ENCODE measurements at regions not wholly inside any gene's neighbourhood (a gene's known extent, or its start where the extent isn't known, plus 50 kb on each side); places are given as distances from the start of the nearest gene placed in this dataset.

DNA sequence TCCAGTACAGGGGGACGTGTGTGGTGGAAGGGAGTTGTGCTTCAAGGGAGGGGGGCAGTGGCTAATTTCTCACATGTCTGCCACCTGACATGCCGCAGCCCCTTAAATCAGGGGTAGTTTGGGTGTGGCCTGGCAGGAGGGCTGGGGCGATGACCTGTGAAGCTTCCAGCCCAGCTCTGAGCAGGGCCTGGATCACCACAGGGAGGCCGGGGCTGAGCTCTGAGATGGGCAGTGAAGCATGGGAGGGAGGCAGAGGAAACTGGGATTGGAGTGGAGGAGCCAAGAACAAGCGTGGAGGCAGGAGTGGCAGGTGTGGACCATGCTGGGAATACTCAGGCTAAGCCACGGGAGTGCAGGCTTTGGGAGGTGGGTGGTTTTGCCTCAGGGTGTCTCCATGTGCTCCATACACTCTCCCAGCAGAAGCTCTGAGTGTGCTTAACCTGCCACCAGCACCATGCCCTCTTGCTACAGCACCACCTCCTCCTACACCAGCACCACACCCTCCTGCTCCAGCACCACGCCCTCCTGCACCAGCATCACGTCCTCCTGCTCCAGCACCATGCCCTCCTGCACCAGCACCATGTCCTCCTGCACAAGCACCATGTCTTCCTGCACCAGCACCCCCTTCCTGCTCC, 99.3 kb upstream of the SHH start:
- TF ChIP-seq, protein P1, sequence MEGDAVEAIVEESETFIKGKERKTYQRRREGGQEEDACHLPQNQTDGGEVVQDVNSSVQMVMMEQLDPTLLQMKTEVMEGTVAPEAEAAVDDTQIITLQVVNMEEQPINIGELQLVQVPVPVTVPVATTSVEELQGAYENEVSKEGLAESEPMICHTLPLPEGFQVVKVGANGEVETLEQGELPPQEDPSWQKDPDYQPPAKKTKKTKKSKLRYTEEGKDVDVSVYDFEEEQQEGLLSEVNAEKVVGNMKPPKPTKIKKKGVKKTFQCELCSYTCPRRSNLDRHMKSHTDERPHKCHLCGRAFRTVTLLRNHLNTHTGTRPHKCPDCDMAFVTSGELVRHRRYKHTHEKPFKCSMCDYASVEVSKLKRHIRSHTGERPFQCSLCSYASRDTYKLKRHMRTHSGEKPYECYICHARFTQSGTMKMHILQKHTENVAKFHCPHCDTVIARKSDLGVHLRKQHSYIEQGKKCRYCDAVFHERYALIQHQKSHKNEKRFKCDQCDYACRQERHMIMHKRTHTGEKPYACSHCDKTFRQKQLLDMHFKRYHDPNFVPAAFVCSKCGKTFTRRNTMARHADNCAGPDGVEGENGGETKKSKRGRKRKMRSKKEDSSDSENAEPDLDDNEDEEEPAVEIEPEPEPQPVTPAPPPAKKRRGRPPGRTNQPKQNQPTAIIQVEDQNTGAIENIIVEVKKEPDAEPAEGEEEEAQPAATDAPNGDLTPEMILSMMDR (IDR thresholded peaks at IDR 0.05; ENCODE audit: poor library complexity, severe bottlenecking): no peak
- Histone ChIP-seq H3K4me1 (ENCODE audit: insufficient read depth, poor library complexity, severe bottlenecking) (peaks cover 2% of the 10 kb centered on the region), H3K27me3 (ENCODE audit: insufficient read depth, poor library complexity, severe bottlenecking) (no peaks in the 10 kb centered on the region), H3K36me3 (ENCODE audit: low read depth) (no peaks in the 10 kb centered on the region), H3K27ac (ENCODE audit: poor library complexity, severe bottlenecking) (no peak overlapping the region), H3K4me3 (ENCODE audit: severe bottlenecking) (no peak overlapping the region), H3K9me3 (ENCODE audit: severe bottlenecking) (no peaks in the 10 kb centered on the region)
- ATAC-seq (ENCODE audit: low read depth) (no peak), DNase-seq (ENCODE audit: low spot score) (no peak)

- ATAC-seq (ENCODE audit: low read depth): no peak
- DNase-seq (ENCODE audit: low spot score): no peak
- H3K36me3 ChIP-seq (ENCODE audit: low read depth): no peaks in the 10 kb centered on the region
- H3K27me3 ChIP-seq (ENCODE audit: insufficient read depth, poor library complexity, severe bottlenecking): no peaks in the 10 kb centered on the region
- no peak overlapping the region for H3K27ac ChIP-seq (ENCODE audit: poor library complexity, severe bottlenecking)
- H3K9me3 ChIP-seq (ENCODE audit: severe bottlenecking): no peaks in the 10 kb centered on the region
- no peak overlapping the region for H3K4me3 ChIP-seq (ENCODE audit: severe bottlenecking)
- TF ChIP-seq, protein P1 (IDR thresholded peaks at IDR 0.05; ENCODE audit: poor library complexity, severe bottlenecking): no peak
- no peaks in the 10 kb centered on the region for H3K4me1 ChIP-seq (ENCODE audit: insufficient read depth, poor library complexity, severe bottlenecking)
Observed at GRCh38 chr7:155908385-155908784, 96.1 kb upstream of the SHH start.

- H3K4me3 ChIP-seq (ENCODE audit: severe bottlenecking): no peak overlapping the region
- no peaks in the 10 kb centered on the region for H3K27me3 ChIP-seq (ENCODE audit: insufficient read depth, poor library complexity, severe bottlenecking)
- no peaks in the 10 kb centered on the region for H3K9me3 ChIP-seq (ENCODE audit: severe bottlenecking)
- no peak overlapping the region for H3K27ac ChIP-seq (ENCODE audit: poor library complexity, severe bottlenecking)
- no peaks in the 10 kb centered on the region for H3K4me1 ChIP-seq (ENCODE audit: insufficient read depth, poor library complexity, severe bottlenecking)
- DNase-seq (ENCODE audit: low spot score) (no peak), ATAC-seq (ENCODE audit: low read depth) (no peak)
- H3K36me3 ChIP-seq (ENCODE audit: low read depth): no peaks in the 10 kb centered on the region
- TF ChIP-seq, protein P1 (IDR thresholded peaks at IDR 0.05; ENCODE audit: poor library complexity, severe bottlenecking): no peak
Observed at GRCh38 chr7:155907450-155908200, 95.4 kb upstream of the SHH start.

DNA sequence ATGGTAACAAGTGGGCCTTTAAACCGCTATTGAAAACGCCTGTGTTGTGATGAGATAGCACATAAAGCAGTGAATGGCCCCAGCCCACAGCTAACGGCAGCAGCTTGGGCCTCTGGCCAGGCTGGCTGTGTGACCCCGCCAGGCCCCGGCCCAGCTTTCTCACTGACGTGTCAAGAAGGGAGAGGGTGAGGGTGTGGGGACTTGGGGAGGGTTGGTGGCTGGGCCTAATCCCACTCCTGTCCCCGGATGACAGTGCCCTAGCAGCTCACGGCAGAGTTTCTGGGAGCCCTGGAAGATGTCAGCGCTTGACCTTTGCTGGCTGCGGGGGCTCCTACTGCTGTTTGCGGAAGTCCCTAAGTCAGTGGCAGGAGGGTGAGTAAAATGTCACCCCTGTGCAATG, 88.9 kb upstream of the SHH start:
- H3K4me1 ChIP-seq (ENCODE audit: insufficient read depth, poor library complexity, severe bottlenecking): no peaks in the 10 kb centered on the region
- DNase-seq (ENCODE audit: low spot score): no peak
- TF ChIP-seq, protein P1 (IDR thresholded peaks at IDR 0.05; ENCODE audit: poor library complexity, severe bottlenecking): no peak
- no peak overlapping the region for H3K4me3 ChIP-seq (ENCODE audit: severe bottlenecking)
- no peaks in the 10 kb centered on the region for H3K27me3 ChIP-seq (ENCODE audit: insufficient read depth, poor library complexity, severe bottlenecking)
- no peaks in the 10 kb centered on the region for H3K36me3 ChIP-seq (ENCODE audit: low read depth)
- no peak for ATAC-seq (ENCODE audit: low read depth)
- H3K9me3 ChIP-seq (ENCODE audit: severe bottlenecking): no peaks in the 10 kb centered on the region
- H3K27ac ChIP-seq (ENCODE audit: poor library complexity, severe bottlenecking): no peak overlapping the region

- TF ChIP-seq, protein P1 (IDR thresholded peaks at IDR 0.05; ENCODE audit: poor library complexity, severe bottlenecking): no peak
Observed at GRCh38 chr7:155899596-155899995, 87.3 kb upstream of the SHH start.

More at GRCh38 chr7:155899596-155899995, 87.3 kb upstream of the SHH start:
- ATAC-seq (ENCODE audit: low read depth): no peak
- DNase-seq (ENCODE audit: low spot score): no peak
- Histone ChIP-seq H3K36me3 (ENCODE audit: low read depth) (no peaks in the 10 kb centered on the region), H3K27ac (ENCODE audit: poor library complexity, severe bottlenecking) (no peak overlapping the region), H3K4me3 (ENCODE audit: severe bottlenecking) (no peak overlapping the region), H3K27me3 (ENCODE audit: insufficient read depth, poor library complexity, severe bottlenecking) (no peaks in the 10 kb centered on the region), H3K9me3 (ENCODE audit: severe bottlenecking) (no peaks in the 10 kb centered on the region), H3K4me1 (ENCODE audit: insufficient read depth, poor library complexity, severe bottlenecking) (no peaks in the 10 kb centered on the region)

Data from RWPE2 (cell line).